HG02642 (cell line): ENCODE measurements at regions not wholly inside any gene's neighbourhood (a gene's known extent, or its start where the extent isn't known, plus 50 kb on each side); places are given as distances from the start of the nearest gene placed in this dataset.

Source experiments
- ATAC-seq: cut with Tn5 transposase; IDR thresholded peaks from one replicate; pipeline ENCODE4 v1.9.1; 2021; ENCODE audit warnings: mild to moderate bottlenecking; ENCODE audit not compliant: unreplicated experiment, poor library complexity

DNA sequence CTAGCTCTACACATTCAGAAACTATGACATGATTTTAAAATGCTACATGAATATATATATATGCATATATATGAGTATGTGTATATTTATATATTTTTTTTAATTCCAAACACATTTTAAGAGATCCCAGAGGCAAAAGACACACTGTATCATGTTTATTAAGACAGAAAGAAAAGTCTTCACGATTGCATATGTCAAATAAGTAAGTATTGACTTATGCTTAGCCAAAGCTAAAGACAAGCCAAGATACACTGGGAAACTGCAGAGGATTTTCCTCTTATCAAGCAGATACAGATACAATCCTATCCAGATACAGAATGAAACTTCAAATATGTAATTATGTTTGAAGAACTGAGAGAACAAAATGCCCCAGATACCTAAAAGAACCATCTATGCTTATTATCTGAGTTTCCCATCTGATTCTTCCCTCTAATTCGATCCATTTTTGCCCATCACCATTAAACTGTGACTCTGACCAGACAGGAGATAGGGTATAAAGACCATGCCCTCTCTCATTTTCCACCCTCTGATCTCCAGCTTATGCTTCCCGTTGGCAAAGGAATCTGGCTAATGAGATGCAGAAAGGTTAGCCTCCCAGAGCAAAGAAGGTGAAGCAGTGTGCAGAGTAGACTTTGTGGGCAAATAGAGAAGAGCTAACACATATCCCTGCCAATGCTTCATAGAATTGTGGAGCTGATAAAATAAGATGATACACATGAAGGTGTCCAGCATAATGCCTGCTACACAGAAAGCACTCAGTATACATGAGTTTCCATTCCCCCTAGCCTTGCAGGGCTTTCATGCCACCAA is 131.0 kb upstream of the TARS1 start:
- no peak for ATAC-seq

DNA sequence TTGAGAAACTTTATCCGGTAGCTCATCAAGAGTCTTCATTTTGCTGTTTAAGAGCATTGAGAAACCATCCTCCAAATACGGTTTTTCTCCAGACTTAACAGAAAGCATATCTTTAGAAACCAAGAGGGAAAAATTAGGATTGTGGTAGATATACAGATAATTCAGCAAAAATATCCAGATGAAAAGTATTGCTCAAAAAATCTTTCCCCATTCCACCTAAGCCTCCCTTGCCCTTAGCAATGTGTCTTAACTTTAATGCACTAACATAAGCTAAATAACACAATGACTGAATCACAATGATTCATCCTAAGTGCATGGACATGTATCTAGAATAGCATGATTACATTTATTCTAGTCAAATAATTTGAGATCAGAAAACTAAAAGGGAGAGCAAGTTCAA is 130.3 kb upstream of the TARS1 start:
- no peak for ATAC-seq

DNA sequence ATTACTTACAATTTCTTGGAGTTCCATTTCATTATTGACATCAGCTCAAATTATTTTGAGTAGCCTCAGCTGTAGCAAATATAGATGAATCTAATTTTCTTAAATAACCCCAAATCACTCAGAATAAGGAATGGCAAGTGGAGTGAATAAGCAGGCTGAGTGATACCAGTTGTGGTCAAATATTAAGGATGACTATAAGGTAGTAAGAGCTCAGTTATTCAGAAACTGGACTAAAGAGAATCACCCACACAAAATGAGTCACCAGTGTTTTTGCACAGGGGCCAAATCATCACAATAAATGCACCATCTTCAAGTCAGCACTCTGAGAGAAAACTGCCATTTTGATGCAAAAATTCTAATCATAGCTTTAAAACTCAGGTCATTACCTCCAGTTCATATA is 128.9 kb upstream of the TARS1 start:
- ATAC-seq: no peak

DNA sequence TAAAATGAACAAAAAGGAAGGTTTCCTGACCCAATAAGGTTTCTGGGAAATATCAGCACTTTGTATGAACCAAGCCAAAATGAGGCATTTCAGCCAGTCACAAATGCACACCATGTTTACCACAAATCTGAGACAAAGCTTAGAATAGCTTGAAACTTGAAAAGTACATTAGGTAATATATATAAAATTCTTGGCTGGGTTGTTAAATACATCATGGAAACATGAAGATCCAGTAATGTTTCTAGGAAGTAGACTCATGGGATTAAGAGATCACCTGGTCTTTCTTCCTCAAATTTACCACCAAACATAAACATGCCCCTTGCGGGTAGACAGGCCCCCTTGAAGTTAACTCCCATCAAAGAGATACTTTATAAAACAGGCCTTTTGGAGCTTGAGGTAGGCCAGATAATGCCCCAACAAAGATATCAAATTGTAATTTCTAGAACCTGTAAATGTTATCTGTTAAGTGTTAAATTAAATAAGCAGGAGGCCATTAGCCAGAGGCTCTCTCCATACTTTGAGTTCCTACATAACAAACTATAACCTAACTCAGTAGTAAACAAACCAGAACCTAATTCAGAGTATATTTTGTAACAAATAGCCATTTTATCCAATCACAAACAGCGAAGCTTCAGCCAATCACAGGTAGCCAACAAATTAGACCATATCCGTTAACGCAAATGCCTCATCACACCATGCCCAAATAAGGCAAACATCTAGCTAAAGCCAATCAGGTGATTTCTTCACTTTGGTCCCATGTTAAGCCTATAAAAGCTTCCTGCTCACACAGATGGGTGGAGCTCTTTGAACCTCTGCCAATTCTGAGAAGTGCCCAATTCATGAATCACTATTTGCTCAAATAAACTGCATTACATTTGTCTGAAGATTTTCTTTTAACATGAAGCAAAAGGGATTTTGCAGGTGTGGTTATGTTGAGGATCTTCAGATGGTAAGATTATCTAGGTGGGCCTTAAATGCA is 127.9 kb upstream of the TARS1 start:
- no peak for ATAC-seq

DNA sequence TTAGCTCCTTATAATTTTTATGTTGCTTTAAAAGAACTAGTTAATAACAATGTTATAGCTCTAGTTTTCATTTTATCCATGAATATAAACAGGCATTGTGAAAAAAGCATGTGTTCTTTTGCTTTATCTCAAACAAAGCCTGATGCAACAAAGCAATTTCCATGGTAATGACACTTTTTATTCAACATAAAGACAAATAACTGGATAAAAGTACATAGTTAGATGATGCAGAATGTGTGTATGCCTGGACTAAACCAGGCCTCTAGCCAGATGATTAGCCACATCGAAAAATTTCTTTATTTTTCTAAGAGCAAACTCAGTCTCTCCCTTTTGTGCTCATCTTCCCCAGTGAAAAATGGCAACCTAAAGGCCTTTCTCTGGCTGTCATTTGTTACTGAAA is 125.6 kb upstream of the TARS1 start:
- ATAC-seq: no peak

DNA sequence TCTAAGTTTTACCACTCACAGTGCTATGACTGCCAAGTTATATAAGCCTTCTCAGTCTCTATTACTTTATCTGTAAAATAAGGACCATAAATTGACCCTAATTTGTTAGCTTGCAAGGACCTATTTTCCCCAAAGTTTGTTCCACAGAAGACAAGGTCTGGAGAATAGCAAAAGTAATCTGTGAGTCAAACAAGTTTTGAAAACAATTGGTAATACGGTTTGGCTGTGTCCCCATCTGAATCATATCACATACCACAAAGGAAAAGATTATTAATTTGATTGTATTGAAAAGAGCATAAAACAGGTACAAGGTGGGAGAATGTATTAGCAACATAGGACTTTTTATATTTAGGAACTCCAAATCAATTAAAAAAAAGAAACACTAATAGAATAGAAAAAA is 124.0 kb upstream of the TARS1 start:
- no peak for ATAC-seq

DNA sequence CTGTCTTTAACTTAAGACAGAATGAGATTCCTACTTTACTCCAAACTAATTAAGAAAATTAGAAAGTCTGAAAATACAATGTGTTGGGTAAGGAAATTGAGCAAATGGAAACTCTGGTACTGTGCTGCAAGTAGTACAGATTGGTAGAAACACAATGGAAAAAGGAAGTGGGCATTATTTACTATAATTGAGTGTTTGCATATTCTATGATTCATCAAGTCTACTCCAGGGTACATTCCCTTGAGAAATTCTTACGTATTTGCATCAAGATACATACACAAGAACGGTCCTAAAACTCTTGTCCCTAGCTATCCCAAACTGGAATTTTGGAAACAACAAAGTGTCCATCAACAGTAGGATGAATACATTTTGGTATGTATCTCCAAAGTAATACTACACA is 123.5 kb upstream of the TARS1 start:
- no peak for ATAC-seq

DNA sequence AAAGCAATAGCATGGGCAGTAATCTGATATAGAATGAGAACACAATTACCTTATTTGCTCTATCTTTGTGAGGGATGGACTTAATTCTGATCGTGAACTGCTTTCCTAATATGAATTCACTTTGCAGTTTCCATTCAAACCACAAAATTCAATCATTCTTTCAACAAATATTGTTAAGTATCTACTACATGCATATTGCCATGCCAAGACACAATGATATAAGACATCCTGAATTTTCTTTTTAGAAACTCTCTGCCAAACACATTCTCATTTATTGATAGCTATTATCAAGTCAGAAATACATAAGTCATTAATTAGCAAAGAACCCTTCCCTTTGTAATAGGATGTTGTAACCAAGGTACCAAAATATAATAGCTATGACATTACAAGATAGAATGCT is 121.6 kb upstream of the TARS1 start:
- no peak for ATAC-seq

DNA sequence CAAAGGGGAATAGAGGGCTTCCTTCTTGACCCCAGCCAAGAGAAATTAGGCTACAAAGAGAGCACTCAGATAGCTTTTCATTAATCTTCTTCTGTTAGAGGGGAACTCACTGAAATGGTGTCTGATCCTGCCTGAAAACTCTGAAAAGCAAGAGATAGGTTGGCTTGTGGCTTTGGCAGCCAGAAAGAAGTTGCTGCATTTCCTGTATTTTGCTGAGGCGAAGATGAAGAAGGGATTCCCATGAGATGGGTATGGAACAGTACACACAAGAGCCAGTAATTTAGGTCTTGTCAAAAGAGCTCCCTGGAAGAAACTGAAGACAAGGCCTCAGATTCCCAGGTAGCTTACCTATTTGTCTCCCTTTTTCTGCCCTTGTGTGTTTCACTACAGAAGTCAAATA is 120.9 kb upstream of the TARS1 start:
- ATAC-seq: no peak

DNA sequence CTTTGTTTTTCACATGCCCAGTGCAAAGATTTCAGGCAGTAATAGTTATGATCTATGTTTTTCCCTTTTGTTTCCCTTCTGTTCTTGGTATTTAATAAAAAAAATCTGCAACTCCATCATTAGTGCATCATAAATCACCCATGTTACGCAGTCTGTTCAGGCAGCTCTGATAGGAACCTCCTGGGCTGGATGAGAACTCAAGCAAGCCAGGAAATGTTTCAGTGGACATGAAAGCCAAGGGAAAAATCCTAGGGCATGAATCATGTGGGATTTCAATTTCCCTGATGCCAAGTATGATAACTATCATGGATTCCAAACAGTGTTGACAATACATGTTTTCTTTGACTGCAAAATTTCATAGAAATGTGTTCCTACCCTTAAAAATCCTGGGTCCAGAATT is 119.7 kb upstream of the TARS1 start:
- no peak for ATAC-seq

DNA sequence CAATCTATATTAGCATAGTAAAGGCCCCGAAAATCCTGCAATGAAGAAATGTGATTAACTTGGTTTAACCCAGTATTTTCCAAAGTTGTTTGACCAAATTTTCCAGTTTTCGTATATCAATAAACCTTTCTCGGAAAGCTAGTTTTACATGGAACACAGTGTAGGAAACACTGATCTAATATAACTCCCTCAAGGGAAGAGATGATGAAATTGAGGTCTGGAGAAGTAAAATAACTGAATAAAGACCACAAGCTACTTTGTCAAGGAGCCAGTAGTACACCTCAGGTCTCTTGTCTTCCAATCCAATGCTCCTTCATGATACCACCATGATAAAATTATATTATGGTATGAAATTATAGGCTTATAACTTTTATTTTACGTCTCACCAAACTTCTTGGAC is 118.1 kb upstream of the TARS1 start:
- ATAC-seq: no peak

DNA sequence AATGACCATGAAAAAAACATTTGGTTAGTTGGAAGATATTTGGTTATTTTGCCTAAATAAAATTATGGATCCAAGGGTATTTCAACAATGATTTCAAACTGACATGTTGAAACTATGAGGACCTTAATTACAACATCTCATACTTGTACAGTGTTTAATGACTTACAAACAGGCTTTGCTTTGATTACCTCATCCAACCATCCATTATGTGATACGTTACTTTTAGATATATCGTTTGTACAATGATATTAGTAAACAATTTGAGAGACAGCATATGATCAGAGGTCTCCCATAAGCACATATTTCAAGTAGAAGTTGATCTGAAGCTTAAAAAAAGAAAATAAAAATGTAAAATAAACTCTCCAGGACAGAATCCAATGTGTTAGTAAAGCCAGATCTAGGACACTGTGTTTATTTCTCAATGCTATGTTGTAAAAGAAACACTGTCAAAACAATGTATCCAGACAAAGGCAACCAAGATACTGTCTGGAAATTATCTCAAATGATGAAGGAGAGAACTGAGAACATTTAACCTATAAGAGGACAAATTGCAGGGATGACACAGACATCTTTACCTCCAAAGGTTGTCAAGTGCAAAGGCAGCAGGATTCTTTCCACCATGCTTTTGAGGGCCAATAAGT is 116.0 kb upstream of the TARS1 start:
- no peak for ATAC-seq

DNA sequence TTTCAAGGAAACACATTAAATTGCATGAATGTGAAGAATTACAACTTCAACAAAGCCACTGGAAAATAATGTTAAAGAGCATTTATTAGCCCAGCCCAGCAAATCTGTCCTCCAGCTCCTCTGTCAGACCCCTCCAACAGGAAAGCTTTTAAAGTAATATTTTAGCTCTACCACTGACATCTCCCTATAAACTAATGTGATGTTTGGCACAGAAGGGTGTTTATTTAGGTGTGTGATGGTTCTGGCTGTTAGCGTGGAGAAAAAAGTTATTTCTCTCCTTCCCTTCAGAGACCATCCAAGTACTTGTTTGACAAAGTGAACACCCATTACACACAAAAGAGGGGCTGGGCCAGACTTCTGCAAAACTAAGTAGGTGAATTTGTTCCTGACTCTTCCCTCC is 111.9 kb upstream of the TARS1 start:
- ATAC-seq: no peak

DNA sequence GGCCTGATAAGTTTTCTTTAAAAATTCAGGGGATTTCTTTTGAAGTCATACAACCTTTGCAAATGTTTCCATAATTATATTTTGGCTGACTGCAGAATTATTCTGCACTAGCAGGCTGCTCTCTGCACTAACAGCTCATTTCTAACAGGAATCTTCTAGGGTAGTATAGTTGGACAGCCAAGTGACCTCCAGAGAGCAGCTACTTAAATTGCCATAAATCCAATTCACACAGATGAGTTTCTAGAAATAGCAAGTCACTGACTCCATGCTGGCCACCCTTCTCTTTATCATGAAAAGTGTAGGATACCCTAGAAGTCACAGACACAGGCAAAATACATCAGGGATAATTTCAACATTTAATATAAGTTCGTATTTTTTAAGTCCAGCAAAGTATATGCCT is 110.9 kb upstream of the TARS1 start:
- no peak for ATAC-seq

DNA sequence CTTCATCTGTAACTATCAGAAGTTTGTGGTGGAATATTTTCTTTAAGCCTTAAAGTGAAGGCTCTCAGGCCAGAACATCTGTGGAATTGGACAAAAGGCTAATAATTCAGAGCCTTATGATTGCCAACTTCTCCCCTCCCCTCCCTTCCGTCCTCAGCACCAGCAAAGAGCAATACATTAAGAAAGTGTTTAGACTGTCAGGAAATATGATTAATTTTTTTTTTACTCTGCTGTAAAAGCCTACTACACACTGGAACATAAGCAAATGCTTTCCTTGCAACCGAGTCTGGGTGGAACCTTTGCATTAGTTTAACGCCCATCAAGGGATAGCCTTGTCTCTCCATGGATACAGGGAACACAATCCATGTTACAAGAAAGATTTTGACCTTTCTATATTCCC is 110.3 kb upstream of the TARS1 start:
- no peak for ATAC-seq

DNA sequence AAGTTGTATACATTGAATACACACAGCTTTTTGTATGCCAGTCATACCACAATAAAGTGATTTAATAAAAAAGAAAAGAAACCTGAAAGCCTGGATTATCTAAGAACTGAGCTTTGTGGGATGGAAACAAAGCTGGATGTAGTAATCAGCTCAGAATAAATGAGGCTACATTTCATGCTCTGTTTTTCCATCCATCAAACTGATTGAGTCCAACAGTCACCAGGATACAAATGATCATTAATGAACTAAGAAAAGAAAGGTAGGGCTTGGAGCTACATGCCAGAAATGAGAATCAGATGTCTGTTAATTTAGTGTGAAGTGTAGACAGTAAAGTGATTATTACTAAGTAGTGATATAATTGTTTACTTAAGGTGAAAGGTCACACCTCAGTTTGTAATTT is 109.8 kb upstream of the TARS1 start:
- no peak for ATAC-seq

DNA sequence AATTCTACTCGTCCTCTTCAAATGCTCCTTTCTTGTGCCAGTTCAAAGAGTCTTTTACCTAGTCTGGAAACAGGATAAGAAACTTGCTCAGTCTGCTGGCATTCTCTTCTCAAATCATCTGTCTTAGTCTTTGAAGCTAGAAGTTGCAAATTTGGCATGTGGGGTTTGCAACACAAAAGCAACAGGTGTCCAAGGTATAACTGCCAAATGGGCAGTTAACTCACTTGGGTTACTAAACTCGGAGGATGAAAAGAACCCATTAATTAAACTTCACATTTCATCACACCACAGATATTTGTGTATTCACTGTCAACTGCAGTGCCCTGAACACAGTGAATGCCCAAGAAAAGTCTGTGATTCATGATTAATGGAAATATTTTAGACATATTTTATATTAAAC is 108.0 kb upstream of the TARS1 start:
- no peak for ATAC-seq

DNA sequence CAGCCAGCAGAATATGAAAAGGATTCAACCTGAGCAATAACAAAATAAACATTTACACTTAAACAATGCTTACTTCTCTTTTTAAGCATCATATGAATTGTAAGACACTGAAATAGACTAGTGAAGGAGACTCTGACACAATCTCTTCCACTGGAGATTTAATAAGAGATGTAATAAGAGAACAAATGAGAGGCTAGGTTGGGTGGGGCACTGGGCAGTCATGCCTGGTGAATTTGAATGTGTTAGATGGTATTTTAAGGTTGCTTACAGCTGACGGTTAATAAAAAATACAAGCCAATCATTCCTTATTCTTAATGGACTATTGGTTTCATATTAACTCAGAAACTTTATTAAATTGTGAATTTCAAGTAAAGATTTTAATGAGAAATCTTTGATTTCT is 105.9 kb upstream of the TARS1 start:
- no peak for ATAC-seq

DNA sequence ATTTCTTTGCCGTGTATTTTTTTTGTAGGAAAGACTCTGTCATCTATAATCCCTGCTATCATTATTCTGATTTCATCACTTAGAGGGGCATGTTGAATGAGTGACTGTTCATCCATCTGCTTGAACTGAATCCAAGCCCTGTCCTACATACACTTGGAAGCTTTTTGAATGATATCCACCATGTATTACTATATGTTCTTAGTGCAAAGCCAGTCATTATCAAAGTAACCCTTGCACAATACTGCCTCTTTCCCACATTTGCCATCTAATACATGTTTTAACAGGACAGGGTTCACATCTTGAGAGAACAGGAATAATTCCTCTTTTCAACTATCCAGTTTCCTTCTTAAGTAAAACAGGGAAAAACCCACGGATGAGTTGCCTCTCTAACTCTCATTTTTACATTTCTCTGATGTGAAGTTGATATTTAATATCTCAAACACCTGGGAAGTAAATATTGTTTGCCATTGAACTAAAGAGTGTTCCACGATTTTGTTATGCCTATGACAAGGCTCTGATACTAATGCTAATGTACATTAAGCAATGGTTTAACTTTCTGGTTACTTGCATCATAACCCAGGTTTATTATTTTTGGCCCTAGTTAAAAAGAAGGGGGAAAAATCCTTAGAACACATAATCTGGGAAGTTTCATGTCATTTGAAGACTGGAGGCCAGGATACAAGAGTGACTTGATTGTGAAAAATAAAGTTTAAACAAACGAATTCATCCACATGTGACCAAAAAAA is 103.7 kb upstream of the TARS1 start:
- ATAC-seq: no peak

DNA sequence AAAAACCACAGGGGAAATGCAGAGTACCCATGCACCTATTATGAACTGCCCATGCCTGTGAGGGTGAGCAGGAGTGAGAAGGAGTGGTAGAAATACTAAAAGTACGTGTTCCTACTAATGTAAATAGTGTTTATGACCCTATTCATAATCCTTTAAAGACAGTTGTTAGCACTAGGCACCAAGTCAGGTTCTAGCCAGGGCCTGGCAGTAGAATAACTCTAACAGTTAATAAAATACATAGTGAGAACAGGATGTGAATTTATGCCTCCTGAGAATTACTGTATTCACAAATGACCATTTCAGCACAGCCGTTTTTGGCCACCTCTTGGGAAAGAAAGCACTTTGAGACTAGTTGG is 103.2 kb upstream of the TARS1 start:
- no peak for ATAC-seq
